ENCODE measurements at regions not wholly inside any gene's neighbourhood (a gene's known extent, or its start where the extent isn't known, plus 50 kb on each side); places are given as distances from the start of the nearest gene placed in this dataset.

DNA sequence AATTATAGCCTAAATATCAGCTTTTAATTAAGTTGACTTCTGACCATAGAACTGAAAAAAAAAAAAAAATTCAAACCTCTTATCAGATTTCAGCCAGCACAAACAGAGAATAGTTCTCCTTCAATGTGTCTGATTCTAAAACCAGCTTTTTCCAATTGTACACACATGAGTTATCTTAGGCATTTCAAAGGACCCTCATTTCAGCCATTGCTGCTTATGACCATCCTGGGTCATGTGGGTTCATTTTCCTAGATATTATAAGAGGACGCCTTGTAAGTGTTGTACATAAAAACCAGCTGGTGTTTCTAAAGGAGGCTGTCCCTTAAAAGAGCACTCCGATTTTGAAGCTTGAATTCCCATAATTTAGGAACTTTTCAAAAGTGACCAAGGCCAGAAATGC is 62.3 kb upstream of the DYNC1I2 start:
- Histone ChIP-seq H2AFZ (ENCODE audit: low read depth, low read length) (no peak overlapping the region), H3K27ac (ENCODE audit: low read length) (no peak overlapping the region), H3K9ac (ENCODE audit: low read depth, low read length) (no peak overlapping the region), H3K27me3 (ENCODE audit: insufficient read depth, low read length, poor library complexity) (no peaks in the 10 kb centered on the region), H4K20me1 (ENCODE audit: insufficient read depth, low read length) (no peaks in the 10 kb centered on the region), H3K79me2 (ENCODE audit: insufficient read depth, low read length) (no peaks in the 10 kb centered on the region), H3K4me1 (ENCODE audit: insufficient read depth, low read length) (no peaks in the 10 kb centered on the region), H3K4me3 (ENCODE audit: low read depth in 1 of 2, low read length in 2 of 2) (no peak overlapping the region), H3K4me2 (ENCODE audit: insufficient read depth, low read length) (no peak overlapping the region), H3K36me3 (ENCODE audit: insufficient read depth, low read length) (no peaks in the 10 kb centered on the region), H3K9me3 (ENCODE audit: insufficient read depth, low read length, severe bottlenecking) (peaks cover 17% of the 10 kb centered on the region)
- TF ChIP-seq, protein P1, sequence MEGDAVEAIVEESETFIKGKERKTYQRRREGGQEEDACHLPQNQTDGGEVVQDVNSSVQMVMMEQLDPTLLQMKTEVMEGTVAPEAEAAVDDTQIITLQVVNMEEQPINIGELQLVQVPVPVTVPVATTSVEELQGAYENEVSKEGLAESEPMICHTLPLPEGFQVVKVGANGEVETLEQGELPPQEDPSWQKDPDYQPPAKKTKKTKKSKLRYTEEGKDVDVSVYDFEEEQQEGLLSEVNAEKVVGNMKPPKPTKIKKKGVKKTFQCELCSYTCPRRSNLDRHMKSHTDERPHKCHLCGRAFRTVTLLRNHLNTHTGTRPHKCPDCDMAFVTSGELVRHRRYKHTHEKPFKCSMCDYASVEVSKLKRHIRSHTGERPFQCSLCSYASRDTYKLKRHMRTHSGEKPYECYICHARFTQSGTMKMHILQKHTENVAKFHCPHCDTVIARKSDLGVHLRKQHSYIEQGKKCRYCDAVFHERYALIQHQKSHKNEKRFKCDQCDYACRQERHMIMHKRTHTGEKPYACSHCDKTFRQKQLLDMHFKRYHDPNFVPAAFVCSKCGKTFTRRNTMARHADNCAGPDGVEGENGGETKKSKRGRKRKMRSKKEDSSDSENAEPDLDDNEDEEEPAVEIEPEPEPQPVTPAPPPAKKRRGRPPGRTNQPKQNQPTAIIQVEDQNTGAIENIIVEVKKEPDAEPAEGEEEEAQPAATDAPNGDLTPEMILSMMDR (IDR thresholded peaks at IDR 0.05; ENCODE audit: borderline replicate concordance, extremely low read depth, low read length, poor library complexity, severe bottlenecking), result no peak
- no peak for TF ChIP-seq EZH2 (IDR thresholded peaks at IDR 0.05; ENCODE audit: borderline replicate concordance, low read depth, low read length, severe bottlenecking)
- ATAC-seq (ENCODE audit: insufficient read depth, low read depth) (no peak), DNase-seq (no peak)

DNA sequence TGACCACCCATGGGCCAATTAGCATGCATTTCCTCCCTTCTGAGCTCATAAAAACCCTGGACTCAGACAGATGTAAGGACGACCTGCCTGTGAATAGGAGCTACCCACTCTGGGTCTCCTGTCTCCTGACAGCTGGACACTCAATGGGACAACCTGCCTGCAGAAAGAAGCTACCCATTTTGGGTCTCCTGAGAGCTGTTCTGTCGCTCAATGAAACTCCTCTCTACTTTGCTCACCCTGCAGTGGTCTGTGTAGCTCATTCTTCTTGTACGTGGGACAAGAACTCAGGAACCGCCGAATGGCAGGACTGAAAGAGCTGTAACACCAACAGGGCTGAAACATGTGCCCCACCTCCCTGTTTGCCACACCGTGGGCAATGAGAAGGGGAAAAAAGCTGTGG is 60.3 kb upstream of the DYNC1I2 start:
- ATAC-seq (ENCODE audit: insufficient read depth, low read depth), result no peak

DNA sequence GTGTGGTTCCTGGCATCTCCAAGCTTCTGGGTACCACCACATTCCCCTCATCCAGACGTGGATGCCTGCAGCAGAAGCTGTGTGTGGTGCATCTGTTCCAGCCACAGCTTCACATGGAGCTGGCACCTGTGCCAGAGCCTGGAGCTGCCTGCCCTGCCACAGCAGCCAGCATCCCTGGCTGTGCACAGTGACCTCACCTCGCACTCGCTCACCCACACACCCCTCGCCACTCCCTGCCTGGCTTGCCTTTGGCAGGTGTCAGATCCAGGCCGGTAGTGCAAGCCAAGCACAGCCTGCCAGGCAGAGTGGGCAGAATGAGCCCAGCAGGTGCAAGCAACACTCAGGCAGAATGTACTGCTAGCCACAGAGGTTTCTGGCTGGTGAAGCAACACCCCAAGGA is 59.9 kb upstream of the DYNC1I2 start:
- H3K4me3 ChIP-seq (ENCODE audit: low read depth in 1 of 2, low read length in 2 of 2), result no peak overlapping the region
- no peaks in the 10 kb centered on the region for H3K4me1 ChIP-seq (ENCODE audit: insufficient read depth, low read length)
- H3K27ac ChIP-seq (ENCODE audit: low read length), result no peak overlapping the region
- no peak overlapping the region for H3K4me2 ChIP-seq (ENCODE audit: insufficient read depth, low read length)
- no peaks in the 10 kb centered on the region for H3K36me3 ChIP-seq (ENCODE audit: insufficient read depth, low read length)
- no peak overlapping the region for H2AFZ ChIP-seq (ENCODE audit: low read depth, low read length)
- DNase-seq (no peak), ATAC-seq (ENCODE audit: insufficient read depth, low read depth) (no peak)
- TF ChIP-seq, protein P1 (IDR thresholded peaks at IDR 0.05; ENCODE audit: borderline replicate concordance, extremely low read depth, low read length, poor library complexity, severe bottlenecking), result no peak
- TF ChIP-seq EZH2 (IDR thresholded peaks at IDR 0.05; ENCODE audit: borderline replicate concordance, low read depth, low read length, severe bottlenecking), result no peak
- H3K27me3 ChIP-seq (ENCODE audit: insufficient read depth, low read length, poor library complexity), result no peaks in the 10 kb centered on the region
- no peaks in the 10 kb centered on the region for H4K20me1 ChIP-seq (ENCODE audit: insufficient read depth, low read length)
- no peaks in the 10 kb centered on the region for H3K79me2 ChIP-seq (ENCODE audit: insufficient read depth, low read length)
- H3K9me3 ChIP-seq (ENCODE audit: insufficient read depth, low read length, severe bottlenecking), result peaks cover 37% of the 10 kb centered on the region
- no peak overlapping the region for H3K9ac ChIP-seq (ENCODE audit: low read depth, low read length)

More for the DNA sequence above, 60.3 kb upstream of the DYNC1I2 start:
- H3K4me1 ChIP-seq (ENCODE audit: insufficient read depth, low read length), result no peaks in the 10 kb centered on the region
- no peaks in the 10 kb centered on the region for H4K20me1 ChIP-seq (ENCODE audit: insufficient read depth, low read length)
- no peaks in the 10 kb centered on the region for H3K79me2 ChIP-seq (ENCODE audit: insufficient read depth, low read length)
- peaks cover 34% of the 10 kb centered on the region for H3K9me3 ChIP-seq (ENCODE audit: insufficient read depth, low read length, severe bottlenecking)
- no peak overlapping the region for H3K4me2 ChIP-seq (ENCODE audit: insufficient read depth, low read length)
- H3K9ac ChIP-seq (ENCODE audit: low read depth, low read length), result no peak overlapping the region
- H3K36me3 ChIP-seq (ENCODE audit: insufficient read depth, low read length), result no peaks in the 10 kb centered on the region
- no peak overlapping the region for H3K27ac ChIP-seq (ENCODE audit: low read length)
- H2AFZ ChIP-seq (ENCODE audit: low read depth, low read length), result no peak overlapping the region
- H3K27me3 ChIP-seq (ENCODE audit: insufficient read depth, low read length, poor library complexity), result no peaks in the 10 kb centered on the region
- no peak for DNase-seq
- TF ChIP-seq, protein P1 (IDR thresholded peaks at IDR 0.05; ENCODE audit: borderline replicate concordance, extremely low read depth, low read length, poor library complexity, severe bottlenecking), result no peak
- no peak for TF ChIP-seq EZH2 (IDR thresholded peaks at IDR 0.05; ENCODE audit: borderline replicate concordance, low read depth, low read length, severe bottlenecking)
- H3K4me3 ChIP-seq (ENCODE audit: low read depth in 1 of 2, low read length in 2 of 2), result no peak overlapping the region

DNA sequence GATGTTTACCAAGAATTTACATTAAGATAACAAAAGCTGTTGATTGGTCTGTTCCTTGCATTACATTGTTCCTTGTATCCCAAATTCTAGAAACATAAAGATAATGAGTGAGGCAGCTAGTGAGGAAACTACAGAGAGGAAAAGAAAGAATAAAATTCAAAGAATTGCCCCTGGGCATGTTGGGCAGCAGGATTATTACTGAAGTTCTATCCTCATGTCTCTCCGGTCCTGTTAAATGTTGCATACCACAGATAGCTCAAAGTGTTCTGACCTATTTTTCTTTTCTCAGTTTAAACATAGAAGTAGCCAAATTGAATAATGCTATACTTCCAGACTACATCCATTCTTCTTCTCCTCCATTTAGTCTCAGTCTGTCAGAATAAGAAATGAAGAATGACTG is 58.2 kb upstream of the DYNC1I2 start:
- H2AFZ ChIP-seq (ENCODE audit: low read depth, low read length), result no peak overlapping the region
- no peak overlapping the region for H3K27ac ChIP-seq (ENCODE audit: low read length)
- peaks cover 41% of the 10 kb centered on the region for H3K9me3 ChIP-seq (ENCODE audit: insufficient read depth, low read length, severe bottlenecking)
- no peak overlapping the region for H3K4me2 ChIP-seq (ENCODE audit: insufficient read depth, low read length)
- no peak overlapping the region for H3K9ac ChIP-seq (ENCODE audit: low read depth, low read length)
- H3K27me3 ChIP-seq (ENCODE audit: insufficient read depth, low read length, poor library complexity), result no peaks in the 10 kb centered on the region
- TF ChIP-seq, protein P1 (IDR thresholded peaks at IDR 0.05; ENCODE audit: borderline replicate concordance, extremely low read depth, low read length, poor library complexity, severe bottlenecking), result no peak
- no peak for TF ChIP-seq EZH2 (IDR thresholded peaks at IDR 0.05; ENCODE audit: borderline replicate concordance, low read depth, low read length, severe bottlenecking)
- H4K20me1 ChIP-seq (ENCODE audit: insufficient read depth, low read length), result no peaks in the 10 kb centered on the region
- DNase-seq (no peak), ATAC-seq (ENCODE audit: insufficient read depth, low read depth) (no peak)
- no peaks in the 10 kb centered on the region for H3K36me3 ChIP-seq (ENCODE audit: insufficient read depth, low read length)
- no peaks in the 10 kb centered on the region for H3K79me2 ChIP-seq (ENCODE audit: insufficient read depth, low read length)
- H3K4me3 ChIP-seq (ENCODE audit: low read depth in 1 of 2, low read length in 2 of 2), result no peak overlapping the region
- no peaks in the 10 kb centered on the region for H3K4me1 ChIP-seq (ENCODE audit: insufficient read depth, low read length)

Data from DND-41 (cell line).